Kidney glomerular epithelial cell (primary cell): ENCODE measurements at regions not wholly inside any gene's neighbourhood (a gene's known extent, or its start where the extent isn't known, plus 50 kb on each side); places are given as distances from the start of the nearest gene placed in this dataset.

ENCODE experiments used
- DNase-seq: peaks from one replicate; lab custom pipeline; 2025; lab: John Stamatoyannopoulos, UW

DNA sequence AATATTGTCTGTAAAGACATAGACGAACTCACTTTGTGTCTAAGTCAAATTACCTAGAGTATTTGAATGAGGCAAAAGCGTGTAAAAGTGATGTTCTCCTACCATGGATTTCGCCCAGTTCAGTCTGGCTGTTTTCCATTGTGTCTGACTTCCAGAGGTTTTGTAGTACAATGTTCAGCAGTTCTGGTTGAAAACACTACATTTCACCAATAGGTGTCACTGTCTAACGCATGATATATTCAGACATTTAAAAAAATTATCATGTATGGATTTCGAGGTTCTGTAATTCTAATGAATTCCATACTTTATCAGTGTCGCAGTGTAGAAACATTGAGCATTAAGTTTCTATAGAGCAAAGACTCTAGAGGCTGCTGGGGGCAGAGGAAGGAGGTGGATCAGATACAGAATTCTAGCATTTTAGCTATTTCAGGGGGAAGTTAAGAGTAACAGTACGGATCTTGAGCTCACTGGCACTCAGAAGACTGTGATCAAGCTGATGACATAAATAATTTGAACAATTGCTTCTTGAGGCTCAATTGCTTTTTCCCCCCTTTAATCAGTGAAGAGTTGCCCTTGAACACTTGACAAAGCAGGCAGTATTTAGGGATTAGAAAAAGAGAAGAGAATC lies 196.9 kb upstream of the RHOBTB1 start:
- peak; percentile 51 for DNase-seq

DNA sequence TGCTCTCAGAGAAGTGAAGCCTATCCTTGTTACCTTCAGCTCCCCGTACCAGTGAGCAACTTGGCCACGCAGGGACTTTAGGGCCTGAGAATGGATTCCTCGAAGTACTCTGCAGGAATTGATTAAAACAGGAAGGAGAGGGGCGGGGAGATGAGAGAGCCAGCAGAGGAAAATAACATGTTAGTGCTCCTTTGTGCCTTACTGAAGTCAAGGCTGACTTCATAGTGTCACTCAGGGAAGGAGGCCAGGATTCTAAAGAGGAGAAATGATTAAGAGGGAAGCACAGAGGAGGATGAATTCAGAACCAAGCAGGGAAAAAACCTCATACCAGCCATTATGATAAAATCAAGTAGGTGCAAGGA lies 195.6 kb upstream of the RHOBTB1 start:
- no peak for DNase-seq

DNA sequence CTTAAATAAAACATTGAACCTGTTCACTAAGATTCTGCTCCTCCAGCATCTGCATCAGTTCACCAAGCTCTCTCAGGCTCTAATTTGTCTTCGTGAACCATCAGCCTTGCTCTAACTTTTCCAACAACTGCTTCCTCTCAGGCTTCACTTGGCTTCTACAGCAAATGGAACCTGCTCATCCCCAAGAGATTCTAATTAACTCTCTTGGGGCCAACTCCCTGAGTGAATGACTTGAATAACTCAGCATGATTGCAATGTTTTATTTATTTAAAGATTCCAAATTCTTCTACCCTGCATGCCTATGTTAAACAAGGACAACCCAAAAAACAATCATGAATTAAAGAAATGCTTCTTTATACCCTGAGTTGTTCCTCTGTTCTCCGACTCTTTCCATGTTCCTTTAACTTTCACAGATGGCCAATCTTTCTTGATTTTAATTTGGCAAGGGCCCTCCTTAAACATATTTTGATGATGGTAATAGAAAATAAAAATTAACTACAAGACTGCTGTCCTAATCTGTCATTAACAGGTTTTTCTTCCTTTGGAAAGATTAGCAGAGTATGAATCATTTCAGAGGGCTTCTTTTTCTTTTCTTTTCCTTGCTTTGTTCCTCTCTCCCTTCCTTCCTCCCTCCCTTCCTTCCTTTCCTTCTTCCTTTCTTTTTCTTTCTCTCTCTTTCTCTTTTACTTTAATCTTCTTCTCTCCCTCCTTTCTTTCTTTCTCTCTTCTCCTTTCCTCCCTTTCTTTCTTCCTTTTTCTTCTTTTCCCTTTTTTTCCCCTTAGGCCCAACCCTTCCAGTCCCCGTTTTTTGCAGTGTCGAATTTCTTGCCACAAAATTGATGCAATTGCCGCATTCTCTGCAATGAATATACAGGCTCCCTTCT lies 195.0 kb upstream of the RHOBTB1 start:
- no peak for DNase-seq

DNA sequence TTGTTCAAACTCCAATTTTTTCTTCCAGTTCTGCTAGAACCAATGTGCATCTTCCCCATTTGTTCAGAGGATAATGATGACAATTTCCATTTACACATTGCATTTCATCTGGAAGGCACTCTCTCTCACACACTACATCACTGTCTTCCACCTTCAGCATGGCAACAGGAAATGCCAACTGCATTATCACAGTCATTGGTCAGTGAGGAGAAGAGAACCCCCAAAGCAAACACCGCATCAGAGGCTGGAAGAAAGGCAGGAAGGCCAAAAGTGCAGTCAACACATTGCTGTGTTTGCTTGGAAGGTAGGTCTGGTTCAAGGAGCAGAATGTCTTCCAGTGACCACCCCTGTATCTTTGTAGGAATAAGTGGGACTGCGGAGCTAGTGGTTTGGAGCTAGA lies 192.2 kb upstream of the RHOBTB1 start:
- DNase-seq = peak; percentile 39

DNA sequence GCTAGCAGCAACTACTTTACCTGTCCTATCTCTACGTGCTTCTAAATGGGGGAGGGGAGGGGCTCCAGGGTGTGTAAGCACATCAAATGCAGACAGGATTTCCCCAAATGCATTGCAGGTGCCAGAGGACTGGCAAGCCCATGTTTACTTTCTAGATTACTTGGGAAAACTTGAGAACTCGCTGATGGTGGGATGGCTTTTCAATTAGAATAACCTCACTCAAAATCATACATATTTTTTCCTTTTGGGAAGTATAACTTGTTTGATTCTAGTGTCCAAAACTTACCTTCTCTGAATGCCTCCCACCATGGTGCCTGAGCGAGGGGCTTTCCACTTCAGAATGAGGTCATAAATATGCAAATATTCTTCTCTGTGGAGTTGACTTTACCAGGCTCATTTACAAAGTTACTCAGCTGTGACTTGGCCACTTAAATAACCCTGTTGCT lies 191.3 kb upstream of the RHOBTB1 start:
- DNase-seq = peak; percentile 3

DNA sequence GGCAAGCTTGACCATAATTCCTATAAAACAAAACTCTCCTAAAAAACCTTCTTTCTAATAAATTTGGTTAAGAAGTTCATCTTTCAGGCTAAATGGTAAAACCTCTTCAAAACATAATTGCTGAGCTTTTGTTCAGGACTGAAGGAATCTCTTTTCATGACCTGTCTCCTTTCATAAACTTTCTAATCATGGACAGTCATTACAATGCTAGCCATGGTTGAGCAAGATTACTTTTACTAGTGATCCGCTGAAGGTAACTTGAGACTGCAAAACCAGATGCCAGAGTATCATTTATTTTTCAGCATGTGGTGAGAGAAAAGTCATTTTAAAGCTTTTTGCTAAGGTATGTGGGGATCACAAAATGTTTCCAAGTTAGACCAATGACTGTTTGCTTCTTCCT lies 186.4 kb upstream of the RHOBTB1 start:
- DNase-seq = no peak

DNA sequence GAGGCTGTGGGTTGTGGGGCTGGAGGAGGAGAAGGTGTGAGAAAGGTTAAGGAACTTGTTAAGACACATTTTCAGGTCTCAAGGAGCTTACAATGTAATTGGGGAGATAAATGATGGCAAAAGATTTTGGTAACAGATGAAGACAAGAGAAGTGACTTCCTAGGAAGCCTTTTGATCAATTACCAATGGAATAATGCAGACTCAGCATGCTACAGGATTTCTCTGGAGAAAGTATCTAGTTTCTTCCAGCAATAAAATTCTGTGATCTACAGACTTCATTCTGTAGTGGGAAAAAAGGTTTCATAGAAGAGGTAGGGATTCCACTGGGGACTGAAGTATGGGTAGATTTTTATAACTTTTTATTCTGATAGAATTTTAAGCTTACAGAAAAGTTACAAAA lies 184.2 kb upstream of the RHOBTB1 start:
- no peak for DNase-seq

DNA sequence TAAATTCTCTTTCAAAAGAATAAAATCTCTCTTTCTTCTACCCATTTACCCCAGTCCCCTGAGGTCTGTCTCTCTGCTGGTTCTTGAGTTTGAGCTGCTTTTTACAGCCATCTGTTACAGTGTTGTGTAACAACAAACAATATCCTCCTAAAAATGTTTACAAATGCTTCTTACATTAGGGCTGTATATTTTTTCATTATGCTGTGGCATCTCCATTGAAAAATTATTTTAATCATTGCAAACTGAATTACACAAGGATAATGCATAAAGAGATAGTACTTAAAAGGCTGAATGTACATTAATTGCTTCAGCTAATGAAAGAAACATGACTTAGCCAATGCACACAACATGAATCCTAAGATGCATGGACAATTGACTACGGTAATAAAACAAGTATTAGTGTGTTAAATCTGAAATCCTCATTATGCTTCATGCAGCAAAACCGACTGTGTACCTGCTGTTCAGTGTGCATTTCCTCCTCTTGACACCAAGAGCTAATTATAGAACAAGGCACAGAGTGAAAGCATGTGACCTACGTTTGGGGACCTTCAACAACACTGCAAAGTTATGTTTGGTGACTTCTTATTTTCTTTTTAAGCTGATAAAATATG lies 181.7 kb upstream of the RHOBTB1 start:
- DNase-seq = no peak

DNA sequence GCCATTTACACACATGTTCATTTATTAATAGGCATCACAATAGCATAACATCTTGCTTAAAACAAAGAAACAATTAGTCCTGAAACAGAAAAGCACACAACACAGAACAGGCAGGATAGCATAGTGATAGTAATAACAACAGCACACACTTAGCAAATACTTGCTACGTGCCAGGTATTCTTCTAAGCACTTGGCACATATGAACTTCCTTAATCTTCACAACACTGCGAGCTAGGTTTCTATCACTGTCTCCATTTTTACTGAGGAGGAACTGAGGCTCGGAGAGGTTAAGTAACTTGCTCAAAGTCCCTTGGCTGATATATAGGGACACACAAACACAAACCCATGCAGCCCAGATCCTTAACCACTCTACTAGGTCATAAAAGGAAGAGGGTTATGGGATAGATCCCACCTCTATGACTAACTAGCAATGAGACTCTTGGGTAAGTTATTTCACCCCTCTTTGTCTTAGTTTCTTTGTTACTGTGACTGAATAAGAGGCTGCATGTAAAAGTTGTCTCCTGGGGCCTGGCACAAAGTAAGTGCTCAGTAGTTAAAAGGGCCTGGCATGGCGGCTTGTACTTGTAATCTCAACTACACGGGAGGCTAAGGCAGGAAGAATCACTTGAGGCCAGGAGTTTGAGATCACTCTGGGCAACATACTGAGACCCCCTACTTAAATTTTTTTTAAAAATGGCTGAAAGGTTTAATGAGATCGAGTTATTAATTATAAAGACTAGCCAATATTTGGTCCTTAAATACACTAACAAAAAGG lies 181.0 kb upstream of the RHOBTB1 start:
- DNase-seq = no peak

DNA sequence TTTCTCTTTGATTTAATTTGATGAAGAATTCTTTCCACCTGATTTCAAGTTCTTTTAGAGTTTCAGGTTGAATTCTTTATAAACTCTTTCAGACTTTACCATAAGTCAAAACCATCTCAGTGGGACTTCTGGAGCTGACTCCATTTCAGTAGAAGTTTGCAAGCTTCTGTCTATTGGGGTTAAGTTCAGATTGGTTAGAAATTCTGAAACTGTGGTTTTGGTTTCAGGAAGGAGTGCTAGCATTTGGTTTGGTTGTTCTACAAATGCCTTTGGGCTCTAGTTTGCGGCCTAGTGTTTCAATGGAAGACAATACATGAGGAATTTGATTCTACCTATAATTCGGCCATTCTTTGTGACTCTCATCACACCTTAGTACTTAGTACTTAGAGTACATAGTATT lies 176.8 kb upstream of the RHOBTB1 start:
- no peak for DNase-seq

DNA sequence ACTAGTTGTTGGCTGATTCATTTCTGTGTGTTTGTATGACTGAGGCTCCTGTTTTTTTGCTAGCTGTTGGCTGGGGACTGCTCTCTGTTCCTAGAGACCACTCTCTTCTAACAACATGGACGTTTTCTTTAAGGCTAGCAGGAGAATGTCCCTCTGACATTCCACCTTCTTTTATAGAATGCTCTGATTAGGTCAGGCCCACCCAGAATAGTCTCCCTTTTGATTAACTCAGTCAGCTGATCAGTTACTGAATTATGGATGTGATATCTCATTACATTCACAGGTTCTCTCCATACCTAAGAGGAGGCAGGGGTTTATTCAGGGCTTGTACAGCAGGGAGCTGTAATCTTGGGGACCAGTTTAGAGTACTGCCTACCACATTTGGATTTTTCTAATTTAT lies 175.6 kb upstream of the RHOBTB1 start:
- no peak for DNase-seq

DNA sequence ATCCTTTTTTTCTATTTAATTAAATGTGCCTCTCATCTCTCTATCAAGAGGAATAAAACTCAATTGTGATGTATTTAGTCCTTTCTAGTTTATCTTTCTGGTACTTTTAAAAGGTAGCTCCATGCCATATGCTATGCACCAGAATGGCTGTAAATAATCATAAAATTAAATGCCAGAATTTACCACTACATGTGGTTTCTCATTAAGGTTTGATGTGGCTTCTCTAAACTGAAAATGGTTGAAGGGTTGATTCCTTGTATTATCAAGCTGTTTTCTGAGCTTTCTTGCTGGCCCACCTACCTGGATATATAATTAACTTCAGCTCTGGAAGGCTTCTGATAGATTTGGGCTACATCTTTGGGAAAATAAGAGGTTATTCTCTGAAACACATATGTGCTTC lies 171.9 kb upstream of the RHOBTB1 start:
- no peak for DNase-seq

DNA sequence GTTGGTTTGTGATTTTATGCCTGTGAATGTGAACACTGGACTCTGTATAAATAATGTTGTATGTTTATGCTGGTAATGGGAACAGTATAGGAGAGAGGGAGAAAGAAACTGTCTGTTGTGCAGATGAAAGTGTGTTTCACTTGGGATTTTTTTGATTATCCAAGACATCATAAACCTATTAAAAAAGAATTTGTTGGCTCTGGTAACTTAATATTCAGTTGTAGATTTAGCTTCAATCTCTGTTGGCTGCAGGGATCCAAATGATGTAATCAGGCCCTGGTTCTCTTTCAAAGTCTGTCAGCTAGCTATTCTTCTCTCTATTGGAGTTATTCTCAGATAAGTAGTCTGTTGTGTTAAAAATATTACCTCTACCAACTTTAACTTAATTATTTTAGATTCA lies 168.8 kb upstream of the RHOBTB1 start:
- DNase-seq = no peak

DNA sequence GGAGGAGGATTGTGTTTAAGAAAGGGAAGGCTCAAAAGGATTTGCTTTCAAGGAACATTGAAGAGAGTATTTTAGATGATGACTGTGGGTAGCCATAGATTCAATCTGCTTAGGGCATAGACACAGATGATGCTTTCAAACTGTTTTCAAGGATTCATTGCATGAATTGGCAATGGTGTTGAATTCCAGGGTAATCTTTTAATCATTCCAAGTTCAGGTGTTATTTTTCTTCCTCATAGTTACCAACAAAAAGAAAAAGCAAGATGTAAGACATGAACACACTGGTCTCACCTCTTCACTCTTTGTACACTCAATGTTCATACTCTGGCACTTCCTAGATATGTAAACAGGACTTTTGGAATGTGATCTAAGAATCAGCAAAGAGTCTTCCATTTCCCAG lies 167.0 kb upstream of the RHOBTB1 start:
- no peak for DNase-seq

DNA sequence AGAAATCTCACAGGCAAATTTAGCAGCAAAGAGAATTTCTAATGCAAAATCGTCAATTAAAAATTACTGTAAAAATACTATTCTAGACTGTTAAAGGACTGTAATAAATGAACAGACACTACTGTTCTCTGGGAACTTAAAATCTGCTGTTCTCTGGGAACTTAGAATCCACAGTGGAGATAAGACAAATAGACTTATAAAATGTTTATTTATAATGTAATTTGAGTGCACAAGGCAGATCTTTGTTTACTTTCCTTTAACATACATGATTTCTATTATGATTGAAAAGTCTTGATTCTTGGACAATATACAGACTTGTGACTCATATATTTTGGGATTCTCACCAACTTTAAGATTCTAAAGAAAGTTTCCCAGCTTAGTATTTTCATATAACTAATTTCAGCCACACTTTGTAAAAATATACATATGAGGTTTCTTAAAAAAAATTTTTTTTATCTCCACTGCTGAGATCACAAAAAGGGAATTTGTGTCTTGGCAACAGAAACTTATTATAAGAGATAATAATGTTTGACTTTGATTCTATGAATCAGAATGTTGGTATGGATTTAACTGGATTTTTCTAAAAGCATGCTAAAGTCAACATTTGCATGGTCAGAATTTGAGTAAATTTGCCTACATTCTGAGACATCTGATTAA lies 166.3 kb upstream of the RHOBTB1 start:
- DNase-seq = no peak

DNA sequence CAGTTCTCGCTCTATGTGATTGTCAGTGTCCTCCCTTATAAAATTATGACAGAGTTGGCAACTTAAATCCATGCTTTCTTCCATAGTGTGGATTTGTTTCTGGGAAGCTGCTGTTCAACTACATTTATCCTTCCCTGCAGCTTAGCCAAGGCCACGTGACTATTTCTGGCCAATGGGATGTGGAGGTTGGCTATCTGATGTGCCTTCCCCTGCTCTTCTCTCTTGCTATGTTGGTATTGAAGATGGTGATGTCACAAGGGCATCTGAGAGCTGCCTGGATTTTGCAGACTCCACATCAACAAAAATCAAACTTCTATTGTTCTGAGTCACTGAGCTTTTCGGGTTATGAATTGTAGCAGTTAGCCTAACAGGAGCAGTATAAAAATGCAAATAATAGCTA lies 164.9 kb upstream of the RHOBTB1 start:
- no peak for DNase-seq

DNA sequence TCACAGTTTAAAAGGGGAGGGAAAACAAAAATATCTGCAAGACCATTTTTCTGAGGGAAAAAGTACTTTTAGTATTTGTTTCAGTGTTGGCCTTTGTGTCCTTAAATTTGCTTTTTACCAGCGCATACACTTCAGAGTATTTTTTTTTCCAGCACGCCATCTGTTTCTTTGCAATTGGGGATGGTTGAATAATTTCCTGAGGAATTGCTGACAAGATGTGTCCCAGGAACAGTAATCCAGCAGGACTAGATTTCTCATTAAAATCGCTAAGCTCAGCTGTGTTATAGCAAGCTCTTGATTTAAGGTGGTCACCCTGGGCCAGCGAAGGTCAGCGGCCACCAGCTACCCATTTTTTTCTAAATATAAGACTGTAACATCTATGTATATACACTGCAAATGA lies 156.9 kb upstream of the RHOBTB1 start:
- no peak for DNase-seq

DNA sequence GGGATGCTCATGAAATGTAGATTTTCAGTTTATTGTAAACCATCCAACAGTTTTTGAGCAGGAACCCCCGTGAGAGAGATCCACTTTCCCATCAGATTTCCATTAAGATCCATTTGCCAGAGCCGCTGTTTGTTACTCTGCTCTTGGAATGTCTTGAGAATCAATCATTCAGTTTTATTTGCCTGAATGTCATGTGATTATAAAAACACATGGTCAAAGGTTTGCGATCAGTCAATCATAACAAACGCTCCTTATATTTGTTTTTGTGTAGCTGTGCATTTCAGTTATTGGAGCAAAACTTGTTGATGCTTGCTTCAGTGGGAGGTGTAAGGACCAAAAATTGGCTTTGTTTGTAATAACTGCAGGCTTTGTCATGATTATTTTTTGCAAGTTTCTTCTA lies 155.8 kb upstream of the RHOBTB1 start:
- no peak for DNase-seq

DNA sequence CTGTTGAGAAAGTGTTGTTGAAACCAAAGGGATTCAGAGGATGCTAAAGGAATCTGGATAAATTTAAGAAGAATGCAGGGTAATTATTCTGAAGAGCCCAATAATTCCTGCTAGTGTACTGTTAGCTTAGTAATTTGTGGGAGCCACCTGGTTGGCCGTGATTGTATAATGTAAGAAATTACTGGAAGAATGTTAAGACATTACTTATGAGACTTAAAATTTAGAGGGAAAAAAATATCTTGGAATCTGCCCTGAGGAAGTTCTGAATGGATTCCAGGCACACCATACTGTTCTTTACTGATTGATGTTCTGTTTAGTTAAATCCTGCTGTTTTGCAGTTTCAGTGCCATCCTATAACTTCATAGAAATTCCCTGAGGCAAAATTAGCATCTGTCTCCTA lies 155.0 kb upstream of the RHOBTB1 start:
- no peak for DNase-seq

DNA sequence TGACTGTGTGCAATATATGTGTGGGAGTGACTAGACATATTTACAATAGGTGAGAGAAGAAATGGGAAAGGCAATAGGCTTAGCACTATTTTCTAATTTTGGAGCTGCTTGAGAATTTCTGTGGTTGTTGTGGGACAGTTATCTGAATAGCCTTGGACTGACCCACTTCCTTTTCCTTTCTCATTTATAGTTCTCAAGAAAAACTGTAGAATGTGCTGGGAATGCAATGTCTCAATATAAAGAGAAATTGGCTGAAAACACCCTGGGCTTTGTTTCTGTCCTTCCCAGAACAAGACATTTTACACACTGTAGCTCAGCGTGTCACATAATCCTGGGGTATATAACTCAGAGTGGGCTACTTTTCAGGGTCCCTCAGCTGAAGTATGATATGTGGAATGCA lies 153.0 kb upstream of the RHOBTB1 start:
- DNase-seq = no peak

DNA sequence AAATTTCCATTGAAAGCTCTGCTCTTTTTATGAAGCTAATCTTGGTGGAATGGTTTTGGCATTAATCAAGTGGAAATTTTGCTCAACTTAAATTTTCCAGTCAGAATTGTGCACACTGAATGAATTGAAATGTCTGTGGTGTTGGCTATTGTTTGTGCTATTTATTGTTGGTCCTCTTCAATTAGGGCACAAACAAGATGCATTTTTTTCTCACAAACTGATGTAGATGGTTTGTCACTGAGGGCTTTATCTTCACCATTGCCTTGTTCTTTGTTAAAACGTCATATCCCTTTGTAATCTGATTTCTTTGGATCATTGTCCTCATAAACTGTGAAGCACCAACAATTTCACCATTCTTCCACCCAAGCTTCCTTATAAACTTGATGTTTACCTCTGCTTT lies 152.1 kb upstream of the RHOBTB1 start:
- DNase-seq = no peak

DNA sequence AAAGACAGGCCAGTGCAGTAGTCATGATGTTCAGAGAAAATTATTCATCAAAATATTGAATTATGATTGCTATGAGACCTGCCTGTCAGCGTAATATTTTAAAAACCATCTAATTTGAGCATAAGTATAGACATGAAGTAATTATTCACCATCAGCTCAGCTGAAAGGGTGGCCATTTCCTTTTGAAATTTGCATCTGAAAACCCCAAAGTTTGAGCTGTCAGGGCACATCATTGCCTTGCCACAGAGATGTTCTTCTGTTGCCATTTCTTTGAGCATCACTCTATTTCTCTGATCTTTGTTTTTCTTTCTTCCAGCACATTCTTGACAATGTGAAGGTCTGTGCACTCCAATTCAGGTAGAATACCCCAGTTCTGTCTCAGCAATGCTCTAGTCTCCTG lies 147.5 kb upstream of the RHOBTB1 start:
- no peak for DNase-seq
